ENCODE measurements at regions not wholly inside any gene's neighbourhood (a gene's known extent, or its start where the extent isn't known, plus 50 kb on each side); places are given as distances from the start of the nearest gene placed in this dataset.
A peak's percentile ranks its signal among the peaks of the same experiment; 100 is the strongest.
"Not testable (repeated sequence)": the region's sequence is repeated elsewhere in the genome, so short reads cannot be mapped to it uniquely, and the experiment has no call there.

GRCh38 chr6:130494729-130495128 lies 128.9 kb downstream of the TMEM200A start:
- TF ChIP-seq, protein P1, sequence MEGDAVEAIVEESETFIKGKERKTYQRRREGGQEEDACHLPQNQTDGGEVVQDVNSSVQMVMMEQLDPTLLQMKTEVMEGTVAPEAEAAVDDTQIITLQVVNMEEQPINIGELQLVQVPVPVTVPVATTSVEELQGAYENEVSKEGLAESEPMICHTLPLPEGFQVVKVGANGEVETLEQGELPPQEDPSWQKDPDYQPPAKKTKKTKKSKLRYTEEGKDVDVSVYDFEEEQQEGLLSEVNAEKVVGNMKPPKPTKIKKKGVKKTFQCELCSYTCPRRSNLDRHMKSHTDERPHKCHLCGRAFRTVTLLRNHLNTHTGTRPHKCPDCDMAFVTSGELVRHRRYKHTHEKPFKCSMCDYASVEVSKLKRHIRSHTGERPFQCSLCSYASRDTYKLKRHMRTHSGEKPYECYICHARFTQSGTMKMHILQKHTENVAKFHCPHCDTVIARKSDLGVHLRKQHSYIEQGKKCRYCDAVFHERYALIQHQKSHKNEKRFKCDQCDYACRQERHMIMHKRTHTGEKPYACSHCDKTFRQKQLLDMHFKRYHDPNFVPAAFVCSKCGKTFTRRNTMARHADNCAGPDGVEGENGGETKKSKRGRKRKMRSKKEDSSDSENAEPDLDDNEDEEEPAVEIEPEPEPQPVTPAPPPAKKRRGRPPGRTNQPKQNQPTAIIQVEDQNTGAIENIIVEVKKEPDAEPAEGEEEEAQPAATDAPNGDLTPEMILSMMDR (conservative IDR thresholded peaks at IDR 0.05; ENCODE audit: control insufficient read depth, insufficient read depth, low read depth, low read length) = no peak
- DNase-seq (ENCODE audit: low read depth) = peak; percentile 28

DNA sequence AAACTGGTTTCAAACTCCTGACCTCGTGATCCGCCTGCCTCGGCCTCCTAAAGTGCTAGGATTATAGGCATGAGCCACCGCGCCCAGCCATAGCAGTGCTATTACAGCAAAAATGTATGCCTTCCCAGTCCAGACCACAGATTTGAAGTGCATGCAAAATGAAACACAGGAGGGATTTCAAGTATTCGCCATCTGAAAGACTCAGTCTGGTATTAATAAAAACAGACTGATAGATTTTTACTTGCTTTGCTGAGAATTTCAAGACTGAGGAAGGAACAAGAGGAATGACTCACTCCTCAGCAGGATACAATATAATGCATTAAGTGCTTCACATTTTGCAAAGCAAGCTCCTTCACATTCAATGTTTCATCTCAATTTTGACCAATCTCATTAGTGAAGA lies 134.9 kb downstream of the TMEM200A start:
- DNase-seq (ENCODE audit: low read depth) = peak; percentile 90
- TF ChIP-seq, protein P1 (conservative IDR thresholded peaks at IDR 0.05; ENCODE audit: control insufficient read depth, insufficient read depth, low read depth, low read length) = no peak
- H3K4me3 ChIP-seq (ENCODE audit: control insufficient read depth, low read depth, low read length) = no peak overlapping the region

More at GRCh38 chr6:130494729-130495128, 128.9 kb downstream of the TMEM200A start:
- no peak overlapping the region for H3K4me3 ChIP-seq (ENCODE audit: control insufficient read depth, low read depth, low read length)

GRCh38 chr6:130503146-130503545 lies 137.3 kb downstream of the TMEM200A start:
- DNase-seq (ENCODE audit: low read depth) = peak; percentile 83
- TF ChIP-seq, protein P1 (conservative IDR thresholded peaks at IDR 0.05; ENCODE audit: control insufficient read depth, insufficient read depth, low read depth, low read length) = no peak
- no peak overlapping the region for H3K4me3 ChIP-seq (ENCODE audit: control insufficient read depth, low read depth, low read length)

GRCh38 chr6:130505808-130506598 lies 140.2 kb downstream of the TMEM200A start:
- DNase-seq (ENCODE audit: low read depth) = peak; percentile 55
- H3K4me3 ChIP-seq (ENCODE audit: control insufficient read depth, low read depth, low read length) = no peak overlapping the region
- TF ChIP-seq, protein P1 (conservative IDR thresholded peaks at IDR 0.05; ENCODE audit: control insufficient read depth, insufficient read depth, low read depth, low read length) = no peak

GRCh38 chr6:130507005-130507665 lies 141.3 kb downstream of the TMEM200A start:
- DNase-seq (ENCODE audit: low read depth); H3K4me3 ChIP-seq (ENCODE audit: control insufficient read depth, low read depth, low read length): not testable (repeated sequence)

- DNase-seq (ENCODE audit: low read depth) = no peak
- H3K4me3 ChIP-seq (ENCODE audit: control insufficient read depth, low read depth, low read length) = no peak overlapping the region
- TF ChIP-seq, protein P1 (conservative IDR thresholded peaks at IDR 0.05; ENCODE audit: control insufficient read depth, insufficient read depth, low read depth, low read length) = no peak
Measured at GRCh38 chr6:130507666-130508028, 141.8 kb downstream of the TMEM200A start.

DNA sequence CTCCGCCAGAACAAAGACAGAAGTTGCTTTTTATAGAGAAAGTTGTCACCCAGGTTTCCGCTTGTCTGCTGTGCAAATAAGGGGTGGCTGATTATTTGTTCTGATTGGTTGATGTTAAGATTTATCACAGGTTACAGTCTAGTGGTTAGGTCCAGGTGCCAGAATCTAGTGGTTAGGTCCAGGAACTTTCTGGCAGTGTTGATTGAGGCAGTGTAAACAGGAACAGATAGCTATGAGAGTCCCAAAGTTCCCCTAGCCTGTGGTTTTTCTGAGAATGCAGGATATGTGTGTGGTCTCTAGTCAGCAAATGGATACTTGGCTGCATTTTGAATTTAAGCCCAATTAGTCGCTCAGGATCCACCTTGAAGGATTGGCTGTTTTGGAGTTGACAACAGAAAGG lies 148.0 kb downstream of the TMEM200A start:
- H3K4me3 ChIP-seq (ENCODE audit: control insufficient read depth, low read depth, low read length) = no peak overlapping the region
- TF ChIP-seq, protein P1 (conservative IDR thresholded peaks at IDR 0.05; ENCODE audit: control insufficient read depth, insufficient read depth, low read depth, low read length) = no peak
- peak; percentile 60 for DNase-seq (ENCODE audit: low read depth)

Data from fibroblast of mammary gland (primary cell).